Ovary (tissue), 7 donors: ENCODE measurements at regions not wholly inside any gene's neighbourhood (a gene's known extent, or its start where the extent isn't known, plus 50 kb on each side); places are given as distances from the start of the nearest gene placed in this dataset.
"Not testable (repeated sequence)": the region's sequence is repeated elsewhere in the genome, so short reads cannot be mapped to it uniquely, and the experiment has no call there.

ENCODE experiments used
- DNase-seq, 5 donors: peaks; one replicate each; pipeline ENCODE4 v3.0.0-alpha.2; 2019 to 2020
- H3K27ac ChIP-seq, 2 donors: fragments of 200-600 bp; one replicate each; pipeline versions ENCODE4 v1.5.1 to v1.8.0; 2019 to 2022
- H3K27me3 ChIP-seq: fragments of 200-600 bp; one replicate; pipeline ENCODE4 v1.8.0; 2022
- H3K36me3 ChIP-seq: fragments of 200-600 bp; sonication (generic); one replicate; pipeline ENCODE4 v1.5.1; 2019
- H3K4me1 ChIP-seq: one replicate; pipeline ENCODE4 v1.8.1; 2013; ENCODE audit warnings: mild to moderate bottlenecking, moderate library complexity; ENCODE audit not compliant: insufficient read depth
- H3K4me3 ChIP-seq: fragments of 200-600 bp; sonication (generic); one replicate; pipeline ENCODE4 v1.5.1; 2017
- H3K9me3 ChIP-seq, 2 donors: fragments of 200-600 bp in 1 of 2; sonication (generic) in 1 of 2; one replicate each; pipeline versions ENCODE4 v1.5.1 to v1.8.1; 2013 to 2019; ENCODE audit warnings: mild to moderate bottlenecking in 1 of 2, moderate library complexity in 1 of 2
- EP300 ChIP-seq: sonication (generic); formaldehyde crosslinking; IDR thresholded peaks from one replicate; pipeline ENCODE4 v1.6.1; 2017; ENCODE audit warnings: antibody characterized with exemption
- POLR2A ChIP-seq: fragments of 450-650 bp; IDR thresholded peaks from one replicate; pipeline ENCODE4 v1.6.1; 2017; ENCODE audit warnings: antibody characterized with exemption, mild to moderate bottlenecking, moderate library complexity
- WGBS, 3 donors: extraction: QIAGEN DNeasy Blood & Tissue Kit in 1 of 3; methylation state at CpG; one replicate each; pipeline versions ENCODE4 v1.1.5 to v1.1.7; 2013 to 2017; 5-methylcytosine and 5-hydroxymethylcytosine counted together
- intact Hi-C, 4 donors: fragments of 100-400 bp; cut with DNase I; formaldehyde crosslinking; loops; one replicate each; pipeline versions ENCODE4 v1.11.0 to v1.15.1; 2022 to 2023
- TF ChIP-seq, protein P1 (sequence below), 3 donors: fragments of 450-650 bp in 2 of 3; fragments of 200-600 bp in 1 of 3; IDR thresholded peaks; one replicate each; pipeline versions ENCODE4 v1.5.1 to v1.8.0; 2016 to 2022; ENCODE audit warnings: antibody characterized with exemption in 3 of 3, mild to moderate bottlenecking in 1 of 3
- donor health status: DM: no; HTN: no; CAD: no; lungs with moderate emphysema.
- donor health status: DM: no; HTN: no; CAD: no.
- donor health status: Bipolar disorder and iron deficiency.
- donor health status: DM: no; HTN: no; CAD: no.
- donor health status: DM: yes; HTN: yes; CAD: no.

DNA sequence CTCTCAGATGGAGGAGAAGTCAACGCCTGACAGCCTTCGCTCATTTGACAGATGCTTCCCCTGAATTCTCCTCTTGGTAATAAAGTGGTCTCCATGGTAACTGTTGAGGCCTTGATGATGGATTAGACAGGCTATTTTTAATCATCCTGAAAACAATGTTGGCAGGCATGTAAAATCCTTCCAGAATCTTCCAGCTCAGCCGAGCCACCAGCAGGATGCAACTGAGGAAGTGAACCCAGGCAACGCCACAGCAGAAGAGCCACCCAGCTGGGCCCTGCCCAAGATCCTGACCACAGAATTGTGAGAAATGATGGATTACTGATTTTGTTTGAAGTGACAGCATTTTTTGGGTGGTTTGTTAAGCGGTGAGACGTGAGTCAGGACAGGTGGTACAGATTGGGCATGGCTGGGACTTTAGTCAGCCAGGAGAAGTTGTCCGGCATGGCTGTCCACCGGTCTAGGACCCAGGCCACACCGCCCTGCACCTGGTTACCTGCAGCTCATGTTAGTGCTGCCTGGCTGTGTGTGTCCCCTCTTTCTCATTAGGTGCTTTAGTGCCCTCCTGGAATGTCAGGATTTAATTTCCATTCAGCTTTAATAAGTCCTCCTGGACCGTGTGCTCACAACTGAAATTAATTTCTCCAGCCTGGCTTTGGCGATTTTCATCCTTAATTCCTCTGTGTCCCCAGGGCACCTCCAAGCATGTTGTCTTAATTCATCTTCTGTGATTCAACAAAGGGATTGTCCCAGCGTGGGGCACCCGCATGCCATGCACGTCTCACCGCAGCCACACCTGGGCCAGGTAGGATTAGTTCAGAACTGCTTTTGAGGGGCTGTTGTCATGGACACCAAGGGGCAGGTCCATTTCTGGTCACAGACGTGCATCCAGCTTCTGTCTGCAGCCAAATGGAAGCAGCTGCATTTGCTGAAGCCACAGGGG lies 280.4 kb downstream of the ADGRD1 start:
- H3K27ac ChIP-seq, intact Hi-C loops, DNase-seq, H3K4me3 ChIP-seq, H3K36me3 ChIP-seq, H3K27me3 ChIP-seq, H3K4me1 ChIP-seq, H3K9me3 ChIP-seq: not testable (repeated sequence)
- 73 to 79% (median 75%) methylated on average over 16 of the region's 16 CpGs for WGBS, 3 donors

DNA sequence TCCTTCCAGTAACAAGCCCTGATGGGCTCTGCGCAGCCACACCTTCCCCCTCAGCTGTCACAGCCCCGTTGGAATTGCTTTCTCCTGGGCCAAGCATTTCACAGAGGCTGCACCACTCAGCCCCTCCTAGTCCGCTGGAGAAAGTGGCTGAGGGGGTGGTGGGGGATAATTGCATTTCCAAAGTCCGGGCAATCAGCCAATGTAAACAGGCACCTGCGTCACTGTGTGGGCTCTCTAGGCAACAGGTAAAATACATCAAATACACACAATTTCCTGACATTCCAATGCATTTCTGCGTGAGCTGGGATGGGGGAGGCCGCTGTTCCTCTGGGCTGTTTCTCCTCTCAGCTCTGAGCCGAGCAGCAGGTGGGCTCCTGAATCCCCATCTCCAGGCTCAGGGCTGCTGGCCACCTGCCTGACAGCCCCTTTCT lies 281.1 kb downstream of the ADGRD1 start:
- H3K36me3 ChIP-seq, DNase-seq, H3K27me3 ChIP-seq, intact Hi-C loops, H3K4me1 ChIP-seq, H3K27ac ChIP-seq, H3K9me3 ChIP-seq, H3K4me3 ChIP-seq: not testable (repeated sequence)
- 10 to 29% (median 19%) methylated on average over 3 to 6 of the region's 8 CpGs for WGBS, 3 donors

DNA sequence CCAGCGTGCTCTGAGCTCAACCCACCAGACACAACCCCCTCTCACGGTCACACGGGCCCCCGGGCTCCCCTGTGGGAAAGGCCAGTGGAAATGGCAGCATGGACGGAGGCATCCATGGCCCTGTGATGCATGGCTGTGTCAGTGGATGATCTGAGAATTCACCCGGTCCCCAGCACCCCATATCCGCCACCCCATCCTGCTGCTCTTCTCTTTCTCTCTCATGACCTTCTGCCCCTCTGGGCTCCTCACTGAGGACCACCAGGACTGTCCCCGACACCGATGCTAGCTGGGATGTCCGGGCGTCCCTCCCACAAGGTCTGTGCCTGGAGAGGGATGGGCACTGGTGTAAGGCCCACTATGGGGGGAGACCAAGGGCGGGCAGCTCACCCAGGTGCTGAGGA lies 282.2 kb downstream of the ADGRD1 start:
- 83 to 86% (median 85%) methylated on average over 12 of the region's 12 CpGs for WGBS, 3 donors
- H3K27ac ChIP-seq = no peak overlapping the region
- no peaks in the 10 kb centered on the region for H3K4me1 ChIP-seq
- no peak for DNase-seq
- H3K36me3 ChIP-seq = no peaks in the 10 kb centered on the region
- H3K27me3 ChIP-seq = no peaks in the 10 kb centered on the region
- H3K9me3 ChIP-seq = no peaks in the 10 kb centered on the region
- TF ChIP-seq POLR2A (no peak), EP300 (no peak)
- TF ChIP-seq, protein P1, sequence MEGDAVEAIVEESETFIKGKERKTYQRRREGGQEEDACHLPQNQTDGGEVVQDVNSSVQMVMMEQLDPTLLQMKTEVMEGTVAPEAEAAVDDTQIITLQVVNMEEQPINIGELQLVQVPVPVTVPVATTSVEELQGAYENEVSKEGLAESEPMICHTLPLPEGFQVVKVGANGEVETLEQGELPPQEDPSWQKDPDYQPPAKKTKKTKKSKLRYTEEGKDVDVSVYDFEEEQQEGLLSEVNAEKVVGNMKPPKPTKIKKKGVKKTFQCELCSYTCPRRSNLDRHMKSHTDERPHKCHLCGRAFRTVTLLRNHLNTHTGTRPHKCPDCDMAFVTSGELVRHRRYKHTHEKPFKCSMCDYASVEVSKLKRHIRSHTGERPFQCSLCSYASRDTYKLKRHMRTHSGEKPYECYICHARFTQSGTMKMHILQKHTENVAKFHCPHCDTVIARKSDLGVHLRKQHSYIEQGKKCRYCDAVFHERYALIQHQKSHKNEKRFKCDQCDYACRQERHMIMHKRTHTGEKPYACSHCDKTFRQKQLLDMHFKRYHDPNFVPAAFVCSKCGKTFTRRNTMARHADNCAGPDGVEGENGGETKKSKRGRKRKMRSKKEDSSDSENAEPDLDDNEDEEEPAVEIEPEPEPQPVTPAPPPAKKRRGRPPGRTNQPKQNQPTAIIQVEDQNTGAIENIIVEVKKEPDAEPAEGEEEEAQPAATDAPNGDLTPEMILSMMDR (IDR thresholded peaks at IDR 0.05) = no peak
- intact Hi-C loops = no loop called here
- no peak overlapping the region for H3K4me3 ChIP-seq

DNA sequence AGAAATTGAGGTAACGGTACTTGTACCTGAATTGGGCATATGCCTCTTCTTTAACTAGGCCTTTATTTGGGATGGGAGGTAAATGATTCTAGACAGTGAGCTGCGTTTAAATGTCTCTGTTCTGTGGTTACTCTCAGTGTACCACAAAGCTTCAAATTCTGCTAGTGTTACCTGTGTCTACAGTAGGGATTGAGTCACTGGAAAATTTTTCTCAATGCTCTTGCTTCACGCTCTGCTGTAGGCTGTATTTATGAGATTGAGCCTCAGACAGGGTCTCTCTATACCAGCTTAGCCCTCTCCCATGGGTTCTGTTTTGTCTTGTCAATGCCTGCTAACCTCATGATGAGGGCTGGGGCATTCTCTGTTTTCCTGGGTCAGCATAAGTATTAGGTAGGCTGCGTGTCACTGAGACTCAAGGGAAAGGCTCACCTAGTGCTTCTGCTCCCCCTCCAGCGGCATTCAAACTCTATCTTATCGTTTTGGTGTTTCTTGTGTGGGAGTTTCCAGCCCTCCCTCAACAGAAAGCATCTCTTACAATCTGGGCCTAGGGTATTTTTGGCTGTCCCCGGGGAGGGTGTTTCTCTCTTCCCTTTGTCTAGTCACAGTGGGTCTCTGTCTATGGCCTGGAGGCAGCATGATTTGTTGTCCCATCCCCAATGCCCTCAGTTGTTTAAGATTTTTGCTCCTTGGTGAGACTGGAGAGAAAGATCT lies 285.8 kb downstream of the ADGRD1 start:
- intact Hi-C loops = no loop called here
- TF ChIP-seq EP300 (no peak), POLR2A (no peak)
- TF ChIP-seq, protein P1 (IDR thresholded peaks at IDR 0.05) = no peak
- H3K27me3 ChIP-seq = no peaks in the 10 kb centered on the region
- H3K4me1 ChIP-seq = no peaks in the 10 kb centered on the region
- H3K4me3 ChIP-seq = no peak overlapping the region
- no peaks in the 10 kb centered on the region for H3K9me3 ChIP-seq
- DNase-seq = no peak
- no peak overlapping the region for H3K27ac ChIP-seq
- WGBS, 3 donors = 57 to 63% (median 59%) methylated on average over 7 of the region's 7 CpGs
- no peaks in the 10 kb centered on the region for H3K36me3 ChIP-seq

DNA sequence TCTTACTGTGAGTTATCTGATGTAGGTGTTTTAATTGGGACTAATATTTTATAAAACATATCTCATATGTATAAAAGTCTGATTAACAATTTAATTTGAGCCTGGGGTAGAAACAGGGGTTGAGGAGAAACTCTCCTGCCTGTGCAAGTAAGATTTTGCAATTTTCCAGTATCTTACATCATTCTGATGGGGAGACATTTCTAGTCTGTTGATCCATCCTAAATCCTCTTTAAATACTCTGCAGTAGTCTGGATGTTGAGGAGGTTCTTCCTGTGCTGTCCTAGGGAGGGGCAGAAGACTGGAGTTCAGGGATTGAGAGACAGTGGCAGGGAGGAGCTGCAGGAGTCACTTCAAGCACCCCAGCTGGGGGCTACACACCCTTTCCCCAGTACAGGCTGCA lies 287.8 kb downstream of the ADGRD1 start:
- no peak for DNase-seq
- H3K4me1 ChIP-seq = no peaks in the 10 kb centered on the region
- H3K4me3 ChIP-seq = no peak overlapping the region
- intact Hi-C loops = no loop called here
- no peaks in the 10 kb centered on the region for H3K27me3 ChIP-seq
- no peak overlapping the region for H3K27ac ChIP-seq
- no peaks in the 10 kb centered on the region for H3K9me3 ChIP-seq
- TF ChIP-seq EP300 (no peak), POLR2A (no peak)
- TF ChIP-seq, protein P1 (IDR thresholded peaks at IDR 0.05) = no peak
- no peaks in the 10 kb centered on the region for H3K36me3 ChIP-seq
